Type B pancreatic cell (in vitro differentiated cells): ENCODE measurements at regions not wholly inside any gene's neighbourhood (a gene's known extent, or its start where the extent isn't known, plus 50 kb on each side); places are given as distances from the start of the nearest gene placed in this dataset.

Source experiments
- DNase-seq: peaks from one replicate; pipeline ENCODE4 v3.0.0; 2021; ENCODE audit warnings: mixed read lengths; ENCODE audit not compliant: unreplicated experiment; ENCODE audit errors: extremely low spot score
- H3K27ac Mint-ChIP-seq: 2 replicates; pipeline ENCODE4 v1.8.0; 2021; ENCODE audit warnings: mild to moderate bottlenecking, mixed read lengths
- H3K27me3 Mint-ChIP-seq: 2 replicates; pipeline ENCODE4 v1.8.0; 2021; ENCODE audit warnings: mixed read lengths
- H3K36me3 Mint-ChIP-seq: 2 replicates; pipeline ENCODE4 v1.8.0; 2021; ENCODE audit warnings: mixed read lengths
- H3K4me1 Mint-ChIP-seq: one replicate; pipeline ENCODE4 v1.8.0; 2021; ENCODE audit warnings: mixed read lengths; ENCODE audit not compliant: unreplicated experiment
- H3K4me3 Mint-ChIP-seq: 2 replicates; pipeline ENCODE4 v1.8.0; 2021; ENCODE audit warnings: mild to moderate bottlenecking, mixed read lengths
- H3K9me3 Mint-ChIP-seq: 2 replicates; pipeline ENCODE4 v1.8.0; 2021; ENCODE audit warnings: mixed read lengths
- CTCF ChIP-seq: fragments of 200-600 bp; sonication (generic); conservative IDR thresholded peaks from 2 replicates; pipeline ENCODE4 v1.5.0; 2021; ENCODE audit warnings: antibody characterized with exemption, mild to moderate bottlenecking

- Mint-ChIP-seq H3K9me3 (peaks cover 5% of the 10 kb centered on the region), H3K27me3 (no peaks in the 10 kb centered on the region), H3K27ac (no peak overlapping the region), H3K4me1 (no peaks in the 10 kb centered on the region), H3K4me3 (no peak overlapping the region), H3K36me3 (no peaks in the 10 kb centered on the region)
- DNase-seq, result no peak
- TF ChIP-seq CTCF, result no peak
These were observed 145.3 kb upstream of the SGCD start for GRCh38 chr5:156181656-156182055.

GRCh38 chr5:156182174-156182967, 144.6 kb upstream of the SGCD start:
- H3K27me3 Mint-ChIP-seq, result no peaks in the 10 kb centered on the region
- no peaks in the 10 kb centered on the region for H3K4me1 Mint-ChIP-seq
- no peak overlapping the region for H3K4me3 Mint-ChIP-seq
- H3K27ac Mint-ChIP-seq, result no peak overlapping the region
- no peaks in the 10 kb centered on the region for H3K36me3 Mint-ChIP-seq
- peaks cover 5% of the 10 kb centered on the region for H3K9me3 Mint-ChIP-seq
- TF ChIP-seq CTCF, result no peak
- DNase-seq, result no peak

GRCh38 chr5:156186760-156187159, 140.2 kb upstream of the SGCD start:
- Mint-ChIP-seq H3K27me3 (no peaks in the 10 kb centered on the region), H3K36me3 (no peaks in the 10 kb centered on the region), H3K4me1 (no peaks in the 10 kb centered on the region), H3K27ac (no peak overlapping the region), H3K4me3 (no peak overlapping the region), H3K9me3 (no peaks in the 10 kb centered on the region)
- no peak for DNase-seq
- no peak for TF ChIP-seq CTCF

GRCh38 chr5:156188016-156188415, 138.9 kb upstream of the SGCD start:
- no peak for TF ChIP-seq CTCF
- no peaks in the 10 kb centered on the region for H3K4me1 Mint-ChIP-seq
- no peaks in the 10 kb centered on the region for H3K36me3 Mint-ChIP-seq
- H3K27me3 Mint-ChIP-seq, result no peaks in the 10 kb centered on the region
- H3K9me3 Mint-ChIP-seq, result no peaks in the 10 kb centered on the region
- H3K27ac Mint-ChIP-seq, result no peak overlapping the region
- no peak for DNase-seq
- no peak overlapping the region for H3K4me3 Mint-ChIP-seq

GRCh38 chr5:156189628-156190027, 137.3 kb upstream of the SGCD start:
- Mint-ChIP-seq H3K4me3 (no peak overlapping the region), H3K4me1 (no peaks in the 10 kb centered on the region), H3K27me3 (no peaks in the 10 kb centered on the region), H3K36me3 (no peaks in the 10 kb centered on the region), H3K27ac (no peak overlapping the region), H3K9me3 (no peaks in the 10 kb centered on the region)
- no peak for TF ChIP-seq CTCF
- DNase-seq, result no peak
